ENCODE measurements at regions not wholly inside any gene's neighbourhood (a gene's known extent, or its start where the extent isn't known, plus 50 kb on each side); places are given as distances from the start of the nearest gene placed in this dataset.

- no peak overlapping the region for H3K27ac ChIP-seq (ENCODE audit: control insufficient read depth, insufficient read depth)
- POLR2A ChIA-PET: no interaction called here
- RAD21 ChIA-PET (ENCODE audit: unreplicated experiment): no interaction called here
- H4K20me1 ChIP-seq (ENCODE audit: control insufficient read depth, insufficient read depth): no peaks in the 10 kb centered on the region
- ATAC-seq (no peak), DNase-seq (ENCODE audit: low read depth, low spot score) (no peak), FAIRE-seq (no peak)
- no peak for TF ChIP-seq SIN3A (IDR thresholded peaks at IDR 0.05; ENCODE audit: low read depth, low read length)
- TF ChIP-seq CHD2 (IDR thresholded peaks at IDR 0.05; ENCODE audit: borderline replicate concordance, low read depth, low read length): no peak
- TF ChIP-seq ATF3 (IDR thresholded peaks at IDR 0.05; ENCODE audit: borderline replicate concordance, extremely low read depth, low read depth, low read length): no peak
- TF ChIP-seq ZBTB4 (CRISPR knock-in tag; IDR thresholded peaks at IDR 0.05): no peak
- TF ChIP-seq MTA3 (IDR thresholded peaks at IDR 0.05; ENCODE audit: borderline replicate concordance, low read length): no peak
- TF ChIP-seq ZNF384 (IDR thresholded peaks at IDR 0.05; ENCODE audit: borderline replicate concordance, low read depth, low read length): no peak
- no peak for TF ChIP-seq ZNF217 (IDR thresholded peaks at IDR 0.05)
- no peak for TF ChIP-seq ZNF687 (IDR thresholded peaks at IDR 0.05)
- no peak for TF ChIP-seq JUNB (IDR thresholded peaks at IDR 0.05)
- TF ChIP-seq NFYA (IDR thresholded peaks at IDR 0.05; ENCODE audit: borderline replicate concordance, low read depth, low read length): no peak
- TF ChIP-seq TCF12 (IDR thresholded peaks at IDR 0.05; ENCODE audit: low read depth, low read length): no peak
- no peak for TF ChIP-seq PKNOX1 (IDR thresholded peaks at IDR 0.05)
- TF ChIP-seq SIX5 (IDR thresholded peaks at IDR 0.05; ENCODE audit: low read depth, low read length, severe bottlenecking): no peak
- no peak for TF ChIP-seq RUNX3 (IDR thresholded peaks at IDR 0.05; ENCODE audit: low read length)
- TF ChIP-seq TCF3 (IDR thresholded peaks at IDR 0.05; ENCODE audit: borderline replicate concordance, insufficient read depth, low read depth, low read length): no peak
- no peak for TF ChIP-seq LARP7 (IDR thresholded peaks at IDR 0.05)
- no peak for TF ChIP-seq DPF2 (IDR thresholded peaks at IDR 0.05)
- no peak overlapping the region for H2AFZ ChIP-seq (ENCODE audit: control insufficient read depth, low read depth, low read length)
- BruUV-seq (replicated peaks): no TSS peak
- H3K27me3 ChIP-seq (replicated peaks in 1 of 2; ENCODE audit: control insufficient read depth in 2 of 2, insufficient read depth in 2 of 2, low read length in 1 of 2): no peaks in the 10 kb centered on the region
- no peak overlapping the region for H3K4me3 ChIP-seq
- H3K36me3 ChIP-seq (ENCODE audit: control insufficient read depth in 2 of 2, insufficient read depth in 2 of 2, low read length in 1 of 2): no peaks in the 10 kb centered on the region
- intact Hi-C loops (cut with micrococcal nuclease; ENCODE audit: unreplicated experiment): no loop called here
- H3K4me2 ChIP-seq (ENCODE audit: control insufficient read depth, insufficient read depth): no peak overlapping the region
- H3K79me2 ChIP-seq (ENCODE audit: control insufficient read depth, insufficient read depth, low read length): no peaks in the 10 kb centered on the region
- no peaks in the 10 kb centered on the region for H3K4me1 ChIP-seq (ENCODE audit: control insufficient read depth, insufficient read depth, low read length)
- H3K9ac ChIP-seq (ENCODE audit: control insufficient read depth, insufficient read depth, low read length): no peak overlapping the region
- WGBS (ENCODE audit: insufficient coverage, insufficient replicate concordance, low lambda C conversion rate, missing lambda C conversion rate): 0% methylated on average over 1 of the region's 1 CpG
- CTCF ChIA-PET: no interaction called here
- in situ Hi-C loops (cut with MboI): no loop called here
- SMC1A ChIA-PET (ENCODE audit: uncharacterized antibody, unreplicated experiment): no interaction called here
- no peaks in the 10 kb centered on the region for H3K9me3 ChIP-seq (replicated peaks; ENCODE audit: control insufficient read depth, insufficient read depth, low read length)
Observed at GRCh38 chr2:13917958-13918357, 714.6 kb upstream of the LRATD1 start.
